H1 (cell line): ENCODE measurements at regions not wholly inside any gene's neighbourhood (a gene's known extent, or its start where the extent isn't known, plus 50 kb on each side); places are given as distances from the start of the nearest gene placed in this dataset.

Experiments used
- CTCF ChIA-PET: fragments of 300-600 bp; sonication (Branson Sonifier 250); formaldehyde crosslinking; loops from one replicate; lab custom pipeline; 2021; ENCODE audit not compliant: partially characterized antibody; lab: Charles Lee
- POLR2A ChIA-PET: fragments of 300-600 bp; sonication (Branson Sonifier 250); formaldehyde crosslinking; loops from one replicate; lab custom pipeline; 2021; ENCODE audit warnings: inconsistent platforms; ENCODE audit not compliant: partially characterized antibody; lab: Charles Lee
- DNase-seq, 2 experiments: peaks; one replicate each; pipeline versions ENCODE4 v3.0.0 to v3.0.0-alpha.2; 2010 to 2022; ENCODE audit warnings: low spot score in 2 of 2, low read depth in 1 of 2, mixed read lengths in 1 of 2
- FAIRE-seq: peaks from 2 replicates; lab custom pipeline; 2011; peaks lifted over from hg19 to GRCh38; lab: Jason Lieb, UNC
- H2AFZ ChIP-seq: 2 replicates; pipeline ENCODE4 v1.8.1; 2012; ENCODE audit warnings: low read length, inconsistent platforms
- H2AK5ac ChIP-seq: 2 replicates; pipeline ENCODE4 v1.6.1; 2013; ENCODE audit warnings: low read depth, low read length
- H2BK120ac ChIP-seq: replicated peaks from 2 replicates; pipeline ENCODE3; 2013; ENCODE audit warnings: low read depth, low read length, inconsistent platforms
- H2BK12ac ChIP-seq: 2 replicates; pipeline ENCODE4 v1.6.1; 2013; ENCODE audit warnings: low read depth, low read length
- H2BK15ac ChIP-seq: 2 replicates; pipeline ENCODE4 v1.6.1; 2013; ENCODE audit warnings: low read length
- H2BK20ac ChIP-seq: 2 replicates; pipeline ENCODE4 v1.6.1; 2013; ENCODE audit warnings: low read length
- H2BK5ac ChIP-seq: 2 replicates; pipeline ENCODE4 v1.6.1; 2013; ENCODE audit warnings: low read depth, low read length
- H3K14ac ChIP-seq: 2 replicates; pipeline ENCODE4 v1.6.1; 2013; ENCODE audit warnings: inconsistent platforms; ENCODE audit not compliant: insufficient read length
- H3K18ac ChIP-seq: 2 replicates; pipeline ENCODE4 v1.6.1; 2013; ENCODE audit warnings: low read length; ENCODE audit errors: extremely low read depth
- H3K23ac ChIP-seq: 2 replicates; pipeline ENCODE4 v1.6.1; 2013; ENCODE audit warnings: inconsistent platforms; ENCODE audit not compliant: insufficient read length
- H3K23me2 ChIP-seq: 2 replicates; pipeline ENCODE4 v1.6.1; 2013; ENCODE audit warnings: low read depth, low read length
- H3K27ac ChIP-seq: 2 replicates; pipeline ENCODE4 v1.6.1; 2011; ENCODE audit warnings: low read depth, low read length, inconsistent platforms
- H3K27me3 ChIP-seq, 4 experiments: replicated peaks in 1 of 4; 1 replicate in 1 of 4; 2 replicates in 3 of 4; pipeline versions ENCODE4 v1.6.1 to v1.8.1; 2011 to 2013; ENCODE audit warnings: low read length in 3 of 4, mild to moderate bottlenecking in 3 of 4, inconsistent platforms in 2 of 4, mixed read lengths in 2 of 4, moderate library complexity in 1 of 4; ENCODE audit not compliant: control insufficient read depth in 3 of 4, insufficient read depth in 3 of 4; ENCODE audit errors: extremely low read depth in 1 of 4
- H3K36me3 ChIP-seq, 4 experiments: 2 replicates each; pipeline versions ENCODE4 v1.6.1 to v1.8.1; 2011 to 2013; ENCODE audit warnings: mild to moderate bottlenecking in 4 of 4, low read length in 3 of 4, moderate library complexity in 2 of 4, control low read depth in 1 of 4, inconsistent platforms in 1 of 4; ENCODE audit not compliant: insufficient read depth in 4 of 4, control insufficient read depth in 2 of 4
- H3K4ac ChIP-seq: replicated peaks from 2 replicates; pipeline ENCODE3; 2013; ENCODE audit warnings: low read length, low read depth, mixed read lengths, inconsistent platforms; ENCODE audit not compliant: insufficient read length
- H3K4me1 ChIP-seq, 4 experiments: replicated peaks in 1 of 4; 1 replicate in 1 of 4; 2 replicates in 3 of 4; pipeline versions ENCODE4 v1.6.1 to v1.8.1; 2011 to 2013; ENCODE audit warnings: low read length in 3 of 4, inconsistent platforms in 2 of 4, mixed read lengths in 1 of 4; ENCODE audit not compliant: insufficient read depth in 4 of 4, control insufficient read depth in 3 of 4
- H3K4me2 ChIP-seq, 2 experiments: 2 replicates each; pipeline versions ENCODE4 v1.6.1 to v1.8.1; 2011 to 2013; ENCODE audit warnings: low read depth in 2 of 2, low read length in 2 of 2, control low read depth in 1 of 2, inconsistent platforms in 1 of 2, mild to moderate bottlenecking in 1 of 2; ENCODE audit not compliant: insufficient read depth in 1 of 2
- H3K4me3 ChIP-seq, 4 experiments: fragments of 200-600, 300-600 bp in 1 of 4; sonication (generic), shearing (Covaris generic), sonication (Bioruptor Twin) in 1 of 4; 2 replicates each; pipeline versions ENCODE4 v1.5.1 to v1.8.1; 2011 to 2016; ENCODE audit warnings: low read length in 4 of 4, low read depth in 3 of 4, control low read depth in 2 of 4, inconsistent platforms in 2 of 4, mild to moderate bottlenecking in 2 of 4, mixed read lengths in 1 of 4, moderate library complexity in 1 of 4; ENCODE audit not compliant: insufficient read depth in 2 of 4; ENCODE audit errors: extremely low read depth in 1 of 4
- H3K56ac ChIP-seq: replicated peaks from 2 replicates; pipeline ENCODE3; 2013; ENCODE audit warnings: low read depth, mild to moderate bottlenecking, mixed read lengths, low read length, inconsistent platforms; ENCODE audit not compliant: insufficient read length
- H3K79me1 ChIP-seq: 2 replicates; pipeline ENCODE4 v1.6.1; 2013; ENCODE audit warnings: low read depth, low read length, control low read depth
- H3K79me2 ChIP-seq, 2 experiments: 2 replicates each; pipeline versions ENCODE4 v1.6.1 to v1.8.1; 2012 to 2013; ENCODE audit warnings: low read length in 2 of 2, mild to moderate bottlenecking in 2 of 2, inconsistent platforms in 1 of 2; ENCODE audit not compliant: insufficient read depth in 2 of 2, control insufficient read depth in 1 of 2
- H3K9ac ChIP-seq, 4 experiments: replicated peaks in 1 of 4; 1 replicate in 1 of 4; 2 replicates in 3 of 4; pipeline versions ENCODE4 v1.6.1 to v1.8.1; 2011 to 2013; ENCODE audit warnings: low read depth in 3 of 4, low read length in 3 of 4, control low read depth in 2 of 4, mild to moderate bottlenecking in 2 of 4, moderate library complexity in 2 of 4, inconsistent platforms in 1 of 4; ENCODE audit errors: extremely low read depth in 1 of 4
- H3K9me3 ChIP-seq, 2 experiments: 2 replicates each; pipeline versions ENCODE4 v1.6.1 to v1.8.1; 2012 to 2013; ENCODE audit warnings: mild to moderate bottlenecking in 2 of 2, moderate library complexity in 2 of 2, control low read depth in 1 of 2, inconsistent platforms in 1 of 2, low read depth in 1 of 2, low read length in 1 of 2, mixed read lengths in 1 of 2; ENCODE audit not compliant: insufficient read depth in 2 of 2
- H4K20me1 ChIP-seq, 2 experiments: replicated peaks in 1 of 2; 2 replicates each; pipeline versions ENCODE3 to v1.8.1; 2011 to 2013; ENCODE audit warnings: inconsistent platforms in 2 of 2, low read length in 2 of 2, mild to moderate bottlenecking in 1 of 2; ENCODE audit not compliant: insufficient read depth in 2 of 2, control insufficient read depth in 1 of 2
- H4K5ac ChIP-seq: 2 replicates; pipeline ENCODE4 v1.6.1; 2013; ENCODE audit warnings: low read length, low read depth, mixed read lengths, inconsistent platforms; ENCODE audit not compliant: insufficient read length
- H4K8ac ChIP-seq: 2 replicates; pipeline ENCODE4 v1.8.0; 2013; ENCODE audit warnings: mild to moderate bottlenecking, moderate library complexity, low read length, inconsistent platforms; ENCODE audit not compliant: insufficient read depth; ENCODE audit errors: extremely low read depth
- H4K91ac ChIP-seq: replicated peaks from 2 replicates; pipeline ENCODE3; 2013; ENCODE audit warnings: low read length, mixed read lengths, inconsistent platforms; ENCODE audit not compliant: insufficient read length
- ASH2L ChIP-seq: fragments of 200-600, 300-600 bp; sonication (generic); IDR thresholded peaks from one replicate; pipeline ENCODE4 v1.7.1; 2017; ENCODE audit warnings: low read length
- CHD2 ChIP-seq: IDR thresholded peaks from 2 replicates; pipeline ENCODE4 v1.6.1; 2012; ENCODE audit warnings: low read length, improper control_type of control experiment
- EP300 ChIP-seq, 2 experiments: IDR thresholded peaks; 1 replicate in 1 of 2; 2 replicates in 1 of 2; pipeline ENCODE4 v1.6.1; 2011 to 2012; ENCODE audit warnings: low read depth in 2 of 2, low read length in 2 of 2, mild to moderate bottlenecking in 2 of 2, borderline replicate concordance in 1 of 2, inconsistent platforms in 1 of 2, moderate library complexity in 1 of 2
- HDAC2 ChIP-seq, 2 experiments: fragments of 300-600 bp in 1 of 2; sonication (generic) in 1 of 2; IDR thresholded peaks; 2 replicates each; pipeline ENCODE4 v1.6.1; 2011 to 2012; ENCODE audit warnings: low read depth in 2 of 2, low read length in 2 of 2, mild to moderate bottlenecking in 2 of 2, moderate library complexity in 2 of 2, borderline replicate concordance in 1 of 2, inconsistent platforms in 1 of 2
- JUN ChIP-seq: IDR thresholded peaks from 2 replicates; pipeline ENCODE4 v1.6.1; 2011; ENCODE audit warnings: low read depth, mild to moderate bottlenecking, improper control_type of control experiment, low read length
- MAFK ChIP-seq: IDR thresholded peaks from 2 replicates; pipeline ENCODE4 v1.6.1; 2012; ENCODE audit warnings: low read depth, mild to moderate bottlenecking, improper control_type of control experiment, low read length
- NANOG ChIP-seq: IDR thresholded peaks from 2 replicates; pipeline ENCODE4 v1.6.1; 2011; ENCODE audit warnings: low read length, low read depth, mild to moderate bottlenecking, inconsistent platforms; ENCODE audit not compliant: insufficient read depth, poor library complexity, severe bottlenecking
- POLR2A ChIP-seq, 2 experiments: IDR thresholded peaks; 1 replicate in 1 of 2; 2 replicates in 1 of 2; pipeline ENCODE4 v1.6.1; 2011; ENCODE audit warnings: low read depth in 2 of 2, low read length in 2 of 2, mild to moderate bottlenecking in 2 of 2; ENCODE audit errors: control extremely low read depth in 1 of 2
- POU5F1 ChIP-seq: IDR thresholded peaks from 2 replicates; pipeline ENCODE4 v1.6.1; 2011; ENCODE audit warnings: low read depth, mild to moderate bottlenecking, low read length, moderate library complexity
- SP2 ChIP-seq: IDR thresholded peaks from 2 replicates; pipeline ENCODE4 v1.6.1; 2012; ENCODE audit warnings: mild to moderate bottlenecking, low read length, inconsistent platforms
- SRF ChIP-seq: IDR thresholded peaks from 2 replicates; pipeline ENCODE4 v1.6.1; 2011; ENCODE audit warnings: mild to moderate bottlenecking, low read depth, low read length, moderate library complexity
- YY1 ChIP-seq: IDR thresholded peaks from 2 replicates; pipeline ENCODE4 v1.6.1; 2011; ENCODE audit warnings: low read depth, mild to moderate bottlenecking, low read length
- WGBS, 2 experiments: shearing (Covaris generic) in 1 of 2; methylation state at CpG; one replicate each; pipeline versions ENCODE4 v1.1.6 to v1.1.7; 2013 to 2015; ENCODE audit warnings: low lambda C conversion rate in 2 of 2, mixed read lengths in 2 of 2, inconsistent platforms in 1 of 2, low coverage in 1 of 2, missing lambda C conversion rate in 1 of 2; ENCODE audit not compliant: insufficient replicate concordance in 2 of 2, insufficient coverage in 1 of 2, insufficient read length in 1 of 2; ENCODE audit errors: extremely low coverage in 1 of 2, missing lambda C conversion rate in 1 of 2; 5-methylcytosine and 5-hydroxymethylcytosine counted together
- TF ChIP-seq, protein P1 (sequence below), 3 experiments: IDR thresholded peaks; 1 replicate in 2 of 3; 2 replicates in 1 of 3; pipeline versions ENCODE4 v1.5.1 to v1.6.1; 2011; ENCODE audit warnings: low read length in 3 of 3, mild to moderate bottlenecking in 3 of 3, inconsistent platforms in 2 of 3, low read depth in 1 of 3, moderate library complexity in 1 of 3; ENCODE audit not compliant: insufficient read depth in 1 of 3; ENCODE audit errors: control extremely low read depth in 1 of 3

- CTCF ChIA-PET, result no interaction called here
- H3K4ac ChIP-seq, result no peak overlapping the region
- 0 out of 4 replicates have a peak, but pooled peaks cover 0 to 3% of the 10 kb centered on the region in 2 experiments for H3K9me3 ChIP-seq
- no peak overlapping the region for H4K91ac ChIP-seq
- H3K4me1 ChIP-seq, result no peaks in the 10 kb centered on the region
- no peaks in the 10 kb centered on the region for H3K27me3 ChIP-seq
- H2BK12ac ChIP-seq, result no peak overlapping the region
- no peak overlapping the region for H3K9ac ChIP-seq
- FAIRE-seq (no peak), DNase-seq (no peak)
- no peak overlapping the region for H3K4me2 ChIP-seq
- H3K4me3 ChIP-seq, result no peak overlapping the region
- H3K23ac ChIP-seq, result no peak overlapping the region
- 100% methylated on average over 1 of the region's 1 CpG; no CpG with 5 or more reads in 1 of the 2 experiments for WGBS, 2 experiments
- H3K27ac ChIP-seq, result no peak overlapping the region
- POLR2A ChIA-PET, result no interaction called here
- no peak overlapping the region for H4K8ac ChIP-seq
- no peaks in the 10 kb centered on the region for H3K36me3 ChIP-seq
- H4K20me1 ChIP-seq, result no peaks in the 10 kb centered on the region
- H3K56ac ChIP-seq, result no peak overlapping the region
- H2AFZ ChIP-seq, result no peak overlapping the region
- H2BK5ac ChIP-seq, result no peak overlapping the region
- no peak overlapping the region for H3K18ac ChIP-seq
- no peak overlapping the region for H2AK5ac ChIP-seq
- H3K79me2 ChIP-seq, result no peaks in the 10 kb centered on the region
- no peak overlapping the region for H2BK15ac ChIP-seq
- no peak overlapping the region for H2BK20ac ChIP-seq
- no peak overlapping the region for H3K14ac ChIP-seq
- H3K23me2 ChIP-seq, result no peaks in the 10 kb centered on the region
- H4K5ac ChIP-seq, result no peak overlapping the region
- no peaks in the 10 kb centered on the region for H3K79me1 ChIP-seq
- H2BK120ac ChIP-seq, result no peak overlapping the region
- TF ChIP-seq ASH2L (no peak), JUN (no peak), YY1 (no peak), MAFK (no peak), NANOG (no peak), SP2 (no peak), POLR2A (IDR thresholded peaks at IDR 0.05; ENCODE audit: control extremely low read depth in 1 of 2, low read depth in 2 of 2, low read length in 2 of 2) (no peak), SRF (no peak), HDAC2 (IDR thresholded peaks at IDR 0.05; ENCODE audit: borderline replicate concordance in 1 of 2, low read depth in 2 of 2, low read length in 2 of 2) (no peak), EP300 (IDR thresholded peaks at IDR 0.05; ENCODE audit: borderline replicate concordance in 1 of 2, low read depth in 2 of 2, low read length in 2 of 2) (no peak), POU5F1 (no peak), CHD2 (no peak)
- TF ChIP-seq, protein P1, sequence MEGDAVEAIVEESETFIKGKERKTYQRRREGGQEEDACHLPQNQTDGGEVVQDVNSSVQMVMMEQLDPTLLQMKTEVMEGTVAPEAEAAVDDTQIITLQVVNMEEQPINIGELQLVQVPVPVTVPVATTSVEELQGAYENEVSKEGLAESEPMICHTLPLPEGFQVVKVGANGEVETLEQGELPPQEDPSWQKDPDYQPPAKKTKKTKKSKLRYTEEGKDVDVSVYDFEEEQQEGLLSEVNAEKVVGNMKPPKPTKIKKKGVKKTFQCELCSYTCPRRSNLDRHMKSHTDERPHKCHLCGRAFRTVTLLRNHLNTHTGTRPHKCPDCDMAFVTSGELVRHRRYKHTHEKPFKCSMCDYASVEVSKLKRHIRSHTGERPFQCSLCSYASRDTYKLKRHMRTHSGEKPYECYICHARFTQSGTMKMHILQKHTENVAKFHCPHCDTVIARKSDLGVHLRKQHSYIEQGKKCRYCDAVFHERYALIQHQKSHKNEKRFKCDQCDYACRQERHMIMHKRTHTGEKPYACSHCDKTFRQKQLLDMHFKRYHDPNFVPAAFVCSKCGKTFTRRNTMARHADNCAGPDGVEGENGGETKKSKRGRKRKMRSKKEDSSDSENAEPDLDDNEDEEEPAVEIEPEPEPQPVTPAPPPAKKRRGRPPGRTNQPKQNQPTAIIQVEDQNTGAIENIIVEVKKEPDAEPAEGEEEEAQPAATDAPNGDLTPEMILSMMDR (IDR thresholded peaks at IDR 0.05; ENCODE audit: control extremely low read depth in 1 of 3, insufficient read depth in 1 of 3, low read depth in 1 of 3, low read length in 3 of 3), result no peak
Measured at GRCh38 chr4:177921715-177922114, 479.5 kb upstream of the AGA start.
